ENCODE measurements at regions not wholly inside any gene's neighbourhood (a gene's known extent, or its start where the extent isn't known, plus 50 kb on each side); places are given as distances from the start of the nearest gene placed in this dataset.

GRCh38 chr11:134591338-134591737, 179.3 kb upstream of the B3GAT1 start:
- TF ChIP-seq, protein P1, sequence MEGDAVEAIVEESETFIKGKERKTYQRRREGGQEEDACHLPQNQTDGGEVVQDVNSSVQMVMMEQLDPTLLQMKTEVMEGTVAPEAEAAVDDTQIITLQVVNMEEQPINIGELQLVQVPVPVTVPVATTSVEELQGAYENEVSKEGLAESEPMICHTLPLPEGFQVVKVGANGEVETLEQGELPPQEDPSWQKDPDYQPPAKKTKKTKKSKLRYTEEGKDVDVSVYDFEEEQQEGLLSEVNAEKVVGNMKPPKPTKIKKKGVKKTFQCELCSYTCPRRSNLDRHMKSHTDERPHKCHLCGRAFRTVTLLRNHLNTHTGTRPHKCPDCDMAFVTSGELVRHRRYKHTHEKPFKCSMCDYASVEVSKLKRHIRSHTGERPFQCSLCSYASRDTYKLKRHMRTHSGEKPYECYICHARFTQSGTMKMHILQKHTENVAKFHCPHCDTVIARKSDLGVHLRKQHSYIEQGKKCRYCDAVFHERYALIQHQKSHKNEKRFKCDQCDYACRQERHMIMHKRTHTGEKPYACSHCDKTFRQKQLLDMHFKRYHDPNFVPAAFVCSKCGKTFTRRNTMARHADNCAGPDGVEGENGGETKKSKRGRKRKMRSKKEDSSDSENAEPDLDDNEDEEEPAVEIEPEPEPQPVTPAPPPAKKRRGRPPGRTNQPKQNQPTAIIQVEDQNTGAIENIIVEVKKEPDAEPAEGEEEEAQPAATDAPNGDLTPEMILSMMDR (IDR thresholded peaks at IDR 0.05; ENCODE audit: low read length), result no peak
- no peak for TF ChIP-seq EZH2 (IDR thresholded peaks at IDR 0.05; ENCODE audit: borderline replicate concordance, low read length)

All from OCI-LY1 (cell line).